ENCODE measurements at regions not wholly inside any gene's neighbourhood (a gene's known extent, or its start where the extent isn't known, plus 50 kb on each side); places are given as distances from the start of the nearest gene placed in this dataset.

DNA sequence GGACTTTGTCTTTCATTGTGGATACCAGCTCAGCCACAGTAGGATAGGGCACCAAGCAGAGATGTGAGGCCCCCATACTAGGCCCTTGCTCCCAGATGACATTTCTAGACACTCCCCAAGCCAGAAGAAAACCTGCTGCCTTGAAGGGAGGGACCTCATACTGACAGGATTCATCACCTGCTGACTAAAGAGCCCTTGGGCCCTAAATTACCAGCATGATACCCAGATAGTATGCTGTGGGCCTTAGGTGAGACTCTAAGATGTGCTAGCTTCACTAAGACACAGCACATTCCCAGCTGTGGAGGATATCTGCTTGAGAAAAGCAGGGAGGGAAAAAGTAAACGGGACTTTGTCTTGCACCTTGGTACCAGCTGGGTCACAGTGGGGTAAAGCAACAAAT, 324.0 kb downstream of the TBL1XR1 start:
- TF ChIP-seq, protein P1, sequence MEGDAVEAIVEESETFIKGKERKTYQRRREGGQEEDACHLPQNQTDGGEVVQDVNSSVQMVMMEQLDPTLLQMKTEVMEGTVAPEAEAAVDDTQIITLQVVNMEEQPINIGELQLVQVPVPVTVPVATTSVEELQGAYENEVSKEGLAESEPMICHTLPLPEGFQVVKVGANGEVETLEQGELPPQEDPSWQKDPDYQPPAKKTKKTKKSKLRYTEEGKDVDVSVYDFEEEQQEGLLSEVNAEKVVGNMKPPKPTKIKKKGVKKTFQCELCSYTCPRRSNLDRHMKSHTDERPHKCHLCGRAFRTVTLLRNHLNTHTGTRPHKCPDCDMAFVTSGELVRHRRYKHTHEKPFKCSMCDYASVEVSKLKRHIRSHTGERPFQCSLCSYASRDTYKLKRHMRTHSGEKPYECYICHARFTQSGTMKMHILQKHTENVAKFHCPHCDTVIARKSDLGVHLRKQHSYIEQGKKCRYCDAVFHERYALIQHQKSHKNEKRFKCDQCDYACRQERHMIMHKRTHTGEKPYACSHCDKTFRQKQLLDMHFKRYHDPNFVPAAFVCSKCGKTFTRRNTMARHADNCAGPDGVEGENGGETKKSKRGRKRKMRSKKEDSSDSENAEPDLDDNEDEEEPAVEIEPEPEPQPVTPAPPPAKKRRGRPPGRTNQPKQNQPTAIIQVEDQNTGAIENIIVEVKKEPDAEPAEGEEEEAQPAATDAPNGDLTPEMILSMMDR (IDR thresholded peaks at IDR 0.05; ENCODE audit: insufficient read depth, low read depth, low read length): no peak
- TF ChIP-seq EZH2 (IDR thresholded peaks at IDR 0.05; ENCODE audit: insufficient read depth, low read length): no peak

All from astrocyte (in vitro differentiated cells and primary cell).